ENCODE measurements at regions not wholly inside any gene's neighbourhood (a gene's known extent, or its start where the extent isn't known, plus 50 kb on each side); places are given as distances from the start of the nearest gene placed in this dataset.
"Not testable (repeated sequence)": the region's sequence is repeated elsewhere in the genome, so short reads cannot be mapped to it uniquely, and the experiment has no call there.

- in situ Hi-C loops (cut with HindIII; ENCODE audit: low sequenced_read_pairs), result no loop called here
- no peak for TF ChIP-seq CTCF (IDR thresholded peaks at IDR 0.05; ENCODE audit: low read depth, low read length, missing control alignments)
Measured at GRCh38 chr7:10634239-10634638, 339.4 kb upstream of the PHF14 start.

GRCh38 chr7:10637991-10638390, 335.7 kb upstream of the PHF14 start:
- in situ Hi-C loops (cut with HindIII; ENCODE audit: low sequenced_read_pairs), result no loop called here
- TF ChIP-seq CTCF (IDR thresholded peaks at IDR 0.05; ENCODE audit: low read depth, low read length, missing control alignments), result no peak
- no peak for DNase-seq (ENCODE audit: low read depth)
- no peak overlapping the region for H3K4me3 ChIP-seq (ENCODE audit: low read depth, low read length)

More at GRCh38 chr7:10634239-10634638, 339.4 kb upstream of the PHF14 start:
- DNase-seq (ENCODE audit: low read depth), result no peak
- no peak overlapping the region for H3K4me3 ChIP-seq (ENCODE audit: low read depth, low read length)

GRCh38 chr7:10643545-10643944, 330.1 kb upstream of the PHF14 start:
- in situ Hi-C loops (cut with HindIII; ENCODE audit: low sequenced_read_pairs), result no loop called here
- DNase-seq (ENCODE audit: low read depth), result no peak
- TF ChIP-seq CTCF (IDR thresholded peaks at IDR 0.05; ENCODE audit: low read depth, low read length, missing control alignments), result no peak
- no peak overlapping the region for H3K4me3 ChIP-seq (ENCODE audit: low read depth, low read length)

- no peak for DNase-seq (ENCODE audit: low read depth)
- no peak overlapping the region for H3K4me3 ChIP-seq (ENCODE audit: low read depth, low read length)
- in situ Hi-C loops (cut with HindIII; ENCODE audit: low sequenced_read_pairs), result no loop called here
- no peak for TF ChIP-seq CTCF (IDR thresholded peaks at IDR 0.05; ENCODE audit: low read depth, low read length, missing control alignments)
Measured at GRCh38 chr7:10644849-10645248, 328.8 kb upstream of the PHF14 start.

- in situ Hi-C loops (cut with HindIII; ENCODE audit: low sequenced_read_pairs), result no loop called here
- TF ChIP-seq CTCF (IDR thresholded peaks at IDR 0.05; ENCODE audit: low read depth, low read length, missing control alignments), result no peak
- DNase-seq (ENCODE audit: low read depth), result no peak
- H3K4me3 ChIP-seq (ENCODE audit: low read depth, low read length), result no peak overlapping the region
Measured at GRCh38 chr7:10646194-10646593, 327.5 kb upstream of the PHF14 start.

GRCh38 chr7:10648289-10648688, 325.4 kb upstream of the PHF14 start:
- TF ChIP-seq CTCF (IDR thresholded peaks at IDR 0.05; ENCODE audit: low read depth, low read length, missing control alignments), result no peak
- no peak for DNase-seq (ENCODE audit: low read depth)
- H3K4me3 ChIP-seq (ENCODE audit: low read depth, low read length), result no peak overlapping the region
- in situ Hi-C loops (cut with HindIII; ENCODE audit: low sequenced_read_pairs), result no loop called here

- DNase-seq (ENCODE audit: low read depth); H3K4me3 ChIP-seq (ENCODE audit: low read depth, low read length); in situ Hi-C loops (cut with HindIII; ENCODE audit: low sequenced_read_pairs): not testable (repeated sequence)
Measured at GRCh38 chr7:10649120-10649519, 324.6 kb upstream of the PHF14 start.

Data from astrocyte of the cerebellum (primary cell).